NB4 (cell line): ENCODE measurements at regions not wholly inside any gene's neighbourhood (a gene's known extent, or its start where the extent isn't known, plus 50 kb on each side); places are given as distances from the start of the nearest gene placed in this dataset.

Source experiments
- DNase-seq: peaks from one replicate; pipeline ENCODE4 v3.0.0; 2010; ENCODE audit warnings: low read depth
- H3K4me3 ChIP-seq: one replicate; pipeline ENCODE4 v1.5.1; 2011; ENCODE audit warnings: mild to moderate bottlenecking, low read depth, low read length, moderate library complexity
- MYC ChIP-seq: IDR thresholded peaks from 2 replicates; pipeline ENCODE4 v1.6.1; 2011; ENCODE audit warnings: low read depth, low read length
- POLR2A ChIP-seq: IDR thresholded peaks from 2 replicates; pipeline ENCODE4 v1.6.1; 2011; ENCODE audit warnings: mild to moderate bottlenecking; ENCODE audit not compliant: insufficient read length; ENCODE audit errors: extremely low read depth
- TF ChIP-seq, protein P1 (sequence below): IDR thresholded peaks from 2 replicates; pipeline ENCODE4 v1.6.1; 2011; ENCODE audit warnings: low read depth, low read length
- TF ChIP-seq, protein P2 (sequence below): IDR thresholded peaks from one replicate; pipeline ENCODE4 v1.5.1; 2012; ENCODE audit warnings: low read depth, low read length

DNA sequence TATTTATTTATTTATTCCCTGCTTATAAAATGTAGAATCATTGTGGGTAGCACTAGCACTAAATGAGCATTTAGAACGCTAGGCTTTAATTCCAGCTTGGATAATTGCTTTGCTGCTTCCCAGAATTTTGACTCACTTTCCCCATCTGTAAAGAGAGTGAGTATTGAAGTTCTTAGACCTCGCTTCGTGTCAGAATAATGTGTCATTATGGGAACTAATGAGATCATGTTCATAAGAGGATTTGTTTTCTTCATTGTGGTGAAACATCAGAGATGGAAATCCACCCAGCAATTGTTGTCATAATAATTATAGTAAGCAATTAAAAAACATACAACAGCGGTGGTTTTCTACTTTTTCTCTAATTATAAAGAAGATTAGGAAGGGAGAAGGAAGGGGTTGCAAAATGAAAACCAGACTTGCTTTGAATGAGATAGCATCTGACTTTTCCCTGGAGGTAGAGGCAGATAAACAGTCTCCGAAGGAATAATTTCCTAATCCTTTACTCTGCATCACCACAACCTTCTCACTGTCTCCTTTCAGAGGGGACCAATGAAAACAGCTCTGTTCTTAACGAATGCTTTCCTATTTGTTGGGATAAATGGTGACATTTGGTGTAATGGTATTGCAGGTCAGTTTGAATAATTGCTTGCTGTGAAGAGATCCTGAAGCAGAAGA, 86.8 kb upstream of the ARHGAP5 start:
- DNase-seq, result no peak
- H3K4me3 ChIP-seq, result no peak overlapping the region
- TF ChIP-seq, protein P1, sequence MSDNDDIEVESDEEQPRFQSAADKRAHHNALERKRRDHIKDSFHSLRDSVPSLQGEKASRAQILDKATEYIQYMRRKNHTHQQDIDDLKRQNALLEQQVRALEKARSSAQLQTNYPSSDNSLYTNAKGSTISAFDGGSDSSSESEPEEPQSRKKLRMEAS, result no peak
- TF ChIP-seq, protein P2, sequence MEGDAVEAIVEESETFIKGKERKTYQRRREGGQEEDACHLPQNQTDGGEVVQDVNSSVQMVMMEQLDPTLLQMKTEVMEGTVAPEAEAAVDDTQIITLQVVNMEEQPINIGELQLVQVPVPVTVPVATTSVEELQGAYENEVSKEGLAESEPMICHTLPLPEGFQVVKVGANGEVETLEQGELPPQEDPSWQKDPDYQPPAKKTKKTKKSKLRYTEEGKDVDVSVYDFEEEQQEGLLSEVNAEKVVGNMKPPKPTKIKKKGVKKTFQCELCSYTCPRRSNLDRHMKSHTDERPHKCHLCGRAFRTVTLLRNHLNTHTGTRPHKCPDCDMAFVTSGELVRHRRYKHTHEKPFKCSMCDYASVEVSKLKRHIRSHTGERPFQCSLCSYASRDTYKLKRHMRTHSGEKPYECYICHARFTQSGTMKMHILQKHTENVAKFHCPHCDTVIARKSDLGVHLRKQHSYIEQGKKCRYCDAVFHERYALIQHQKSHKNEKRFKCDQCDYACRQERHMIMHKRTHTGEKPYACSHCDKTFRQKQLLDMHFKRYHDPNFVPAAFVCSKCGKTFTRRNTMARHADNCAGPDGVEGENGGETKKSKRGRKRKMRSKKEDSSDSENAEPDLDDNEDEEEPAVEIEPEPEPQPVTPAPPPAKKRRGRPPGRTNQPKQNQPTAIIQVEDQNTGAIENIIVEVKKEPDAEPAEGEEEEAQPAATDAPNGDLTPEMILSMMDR, result no peak
- TF ChIP-seq POLR2A (no peak), MYC (no peak)

DNA sequence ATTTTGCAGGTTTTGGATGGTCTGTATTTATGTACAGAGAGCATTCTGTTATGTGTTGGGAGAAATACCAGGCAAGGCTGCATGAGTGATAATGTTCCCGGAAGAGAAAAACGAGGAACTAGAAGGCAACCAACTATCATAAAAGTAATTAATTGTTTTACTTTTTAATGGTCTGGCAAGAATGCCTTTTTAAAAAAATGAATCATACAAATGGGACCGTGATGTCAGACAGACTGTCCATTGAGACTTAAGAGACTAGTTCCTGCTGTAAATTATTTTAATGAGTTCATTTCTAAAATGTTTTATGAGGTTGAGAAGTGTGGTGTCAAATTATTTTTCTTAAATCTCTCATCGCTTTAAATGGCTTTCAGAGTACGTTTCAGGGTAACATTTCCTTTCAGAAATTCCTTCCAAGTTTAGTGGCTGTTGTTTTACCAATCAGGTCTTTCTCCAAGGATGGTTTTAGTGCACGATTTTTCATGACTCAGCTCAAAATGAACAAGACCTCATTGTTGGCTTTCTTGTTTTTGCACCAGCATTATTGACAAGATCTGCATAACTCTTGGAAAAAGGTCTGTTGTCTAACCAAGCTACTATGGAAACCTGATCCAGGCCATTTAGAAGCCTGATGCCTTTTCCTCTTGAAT, 86.1 kb upstream of the ARHGAP5 start:
- no peak overlapping the region for H3K4me3 ChIP-seq
- DNase-seq, result no peak
- TF ChIP-seq MYC, result no peak
- TF ChIP-seq, protein P1, result no peak

DNA sequence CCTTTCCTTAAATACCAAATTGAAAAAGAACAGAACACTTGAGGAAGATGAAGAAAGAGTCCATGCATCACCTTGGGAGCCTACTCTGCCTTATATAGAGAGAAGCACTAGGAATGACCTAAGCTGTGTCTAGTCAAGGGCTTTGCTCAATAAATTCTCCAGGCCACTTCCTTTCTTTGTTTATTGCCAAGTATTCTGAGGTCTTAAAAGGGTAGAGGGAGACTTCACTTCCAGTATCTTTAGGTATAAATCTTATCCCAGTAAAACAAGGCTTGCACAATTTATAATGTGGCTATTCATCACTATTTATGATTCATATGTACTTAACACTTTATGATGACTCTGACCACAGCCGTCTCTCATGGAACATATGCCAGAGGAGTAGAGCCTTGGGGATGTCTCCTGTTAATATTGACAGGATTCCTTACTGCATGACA, 85.1 kb upstream of the ARHGAP5 start:
- no peak overlapping the region for H3K4me3 ChIP-seq
- no peak for DNase-seq
- TF ChIP-seq, protein P1, result no peak
- TF ChIP-seq, protein P2, result no peak
- TF ChIP-seq MYC (no peak), POLR2A (no peak)

DNA sequence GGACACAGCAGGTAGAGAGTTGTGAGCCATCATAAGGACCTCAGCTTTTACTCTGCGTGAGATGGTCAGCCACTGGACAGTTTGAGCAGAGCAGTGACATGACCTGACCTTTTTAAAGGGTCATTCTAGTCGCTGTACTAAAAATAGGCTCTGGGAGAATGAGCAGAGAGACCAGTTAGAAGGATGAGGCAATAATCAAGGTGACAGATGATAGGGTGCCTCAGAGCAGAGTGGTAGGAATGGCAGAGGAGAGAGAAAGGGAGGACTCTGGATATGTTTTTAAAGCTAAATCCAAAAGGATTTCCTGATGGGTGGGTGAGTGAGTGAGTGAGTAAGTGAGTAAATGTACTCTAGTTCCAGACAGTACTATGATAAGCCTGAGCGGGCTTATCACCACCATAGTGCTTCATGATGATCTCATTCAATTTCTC, 83.6 kb upstream of the ARHGAP5 start:
- H3K4me3 ChIP-seq, result no peak overlapping the region
- TF ChIP-seq, protein P1, result no peak
- TF ChIP-seq MYC (no peak), POLR2A (no peak)
- TF ChIP-seq, protein P2, result no peak
- no peak for DNase-seq

DNA sequence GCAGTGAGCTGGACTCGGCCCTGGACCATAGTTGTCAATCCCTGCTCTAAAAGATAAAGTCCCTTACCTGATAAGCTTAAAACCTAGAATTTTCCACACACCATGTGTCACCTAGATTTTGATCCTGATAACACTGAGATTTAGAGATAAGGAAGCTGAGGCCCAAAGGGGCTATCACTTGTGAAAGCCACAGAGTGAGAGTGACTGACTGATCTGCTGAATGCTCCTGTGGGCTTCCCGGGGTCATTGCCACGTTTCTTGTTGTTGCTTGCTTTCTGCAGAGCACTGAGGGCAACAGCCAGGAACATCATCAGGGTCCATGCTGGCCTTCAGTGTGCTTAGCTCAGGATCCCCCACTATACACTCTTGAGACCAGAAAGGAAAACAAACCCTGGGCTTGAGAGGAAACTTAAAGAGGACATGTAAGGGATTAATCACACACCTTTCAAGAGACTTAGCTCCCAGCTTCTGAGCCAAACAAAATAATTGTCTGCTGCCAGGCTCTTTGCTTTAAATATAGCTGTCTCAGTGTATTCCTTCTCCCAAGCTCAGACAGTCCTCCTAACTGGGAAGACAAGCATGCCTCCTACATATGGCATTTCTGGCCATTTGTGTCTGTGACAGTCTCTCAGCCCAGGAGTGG, 82.6 kb upstream of the ARHGAP5 start:
- H3K4me3 ChIP-seq, result no peak overlapping the region
- TF ChIP-seq POLR2A (no peak), MYC (no peak)
- TF ChIP-seq, protein P2, result no peak
- TF ChIP-seq, protein P1, result no peak
- no peak for DNase-seq

DNA sequence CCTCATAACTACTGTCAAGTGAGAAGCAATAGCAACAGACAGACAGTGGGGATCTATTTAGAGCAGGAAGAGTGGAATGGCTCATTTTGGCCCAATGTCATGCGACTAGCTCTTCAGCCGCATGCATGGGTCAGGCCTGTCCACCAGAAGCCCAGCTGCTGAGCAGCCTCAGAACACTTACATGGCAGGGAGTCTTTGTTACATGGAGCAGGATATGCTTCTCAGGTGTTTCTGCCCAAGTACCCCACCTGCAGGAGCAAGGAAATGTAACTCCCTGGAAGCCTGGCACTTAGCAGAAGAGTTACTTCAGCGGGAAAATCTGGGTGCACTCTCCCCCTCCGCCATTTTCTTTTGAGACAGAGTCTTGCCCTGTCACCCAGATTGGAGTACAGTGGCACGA, 73.5 kb upstream of the ARHGAP5 start:
- TF ChIP-seq, protein P1, result no peak
- TF ChIP-seq MYC, result no peak
- TF ChIP-seq, protein P2, result no peak
- TF ChIP-seq POLR2A, result no peak
- no peak overlapping the region for H3K4me3 ChIP-seq
- DNase-seq, result no peak
